B cell (primary cell): ENCODE measurements at regions not wholly inside any gene's neighbourhood (a gene's known extent, or its start where the extent isn't known, plus 50 kb on each side); places are given as distances from the start of the nearest gene placed in this dataset.

Experiments
- ATAC-seq: fragments of 200-7000 bp; cut with Tn5 transposase; one replicate; pipeline ENCODE4 v1.10.0; 2021; ENCODE audit warnings: low read depth, mild to moderate bottlenecking, moderate number of reproducible peaks, moderate library complexity
- CTCF ChIA-PET: fragments of 350-600 bp; sonication (Branson Sonifier 250); formaldehyde crosslinking; loops from one replicate; lab custom pipeline; 2021; ENCODE audit warnings: antibody characterized with exemption, inconsistent platforms; lab: Charles Lee
- POLR2A ChIA-PET: fragments of 350-600 bp; sonication (Branson Sonifier 250); formaldehyde crosslinking; loops from one replicate; lab custom pipeline; 2021; ENCODE audit warnings: antibody characterized with exemption; lab: Charles Lee
- DNase-seq: peaks from one replicate; pipeline ENCODE4 v3.0.0; 2013
- H2AFZ ChIP-seq: 2 replicates; pipeline ENCODE4 v1.6.1; 2012; ENCODE audit warnings: mild to moderate bottlenecking, low read depth, low read length; ENCODE audit not compliant: insufficient read depth, poor library complexity, severe bottlenecking
- H3K27ac ChIP-seq, 2 donors: 1 replicate in 1 of 2; 2 replicates in 1 of 2; pipeline ENCODE4 v1.5.1; 2012 to 2013; ENCODE audit warnings: low read length in 2 of 2, mild to moderate bottlenecking in 2 of 2, moderate library complexity in 1 of 2
- H3K27me3 ChIP-seq, 4 experiments: fragments of 200-600 bp in 1 of 4; sonication (generic) in 1 of 4; replicated peaks in 1 of 4; 1 replicate in 2 of 4; 2 replicates in 2 of 4; pipeline versions ENCODE4 v1.6.1 to v1.7.0; 2013 to 2016; ENCODE audit warnings: low read length in 3 of 4, mild to moderate bottlenecking in 2 of 4, mixed read lengths in 1 of 4, moderate library complexity in 1 of 4; ENCODE audit not compliant: insufficient read depth in 4 of 4, control insufficient read depth in 3 of 4; ENCODE audit errors: control extremely low read depth in 1 of 4
- H3K36me3 ChIP-seq, 2 experiments: replicated peaks in 1 of 2; 1 replicate in 1 of 2; 2 replicates in 1 of 2; pipeline versions ENCODE4 v1.6.1 to v1.7.1; 2013; ENCODE audit warnings: low read length in 1 of 2; ENCODE audit not compliant: insufficient read depth in 2 of 2, control insufficient read depth in 1 of 2; ENCODE audit errors: control extremely low read depth in 1 of 2, extremely low read depth in 1 of 2
- H3K4me1 ChIP-seq, 2 donors: fragments of 200-600 bp in 1 of 2; sonication (generic) in 1 of 2; 1 replicate in 1 of 2; 2 replicates in 1 of 2; pipeline versions ENCODE4 v1.5.1 to v1.6.1; 2013 to 2017; ENCODE audit warnings: low read length in 2 of 2; ENCODE audit not compliant: control insufficient read depth in 2 of 2, insufficient read depth in 2 of 2
- H3K4me2 ChIP-seq: replicated peaks from 2 replicates; pipeline ENCODE3; 2012; ENCODE audit warnings: mild to moderate bottlenecking, low read depth, low read length; ENCODE audit not compliant: poor library complexity, severe bottlenecking
- H3K4me3 ChIP-seq, 5 experiments: fragments of 200-600 bp in 1 of 5; sonication (generic) in 1 of 5; 1 replicate in 3 of 5; 2 replicates in 2 of 5; pipeline versions ENCODE4 v1.5.1 to v1.7.0; 2011 to 2016; ENCODE audit warnings: low read length in 4 of 5, mild to moderate bottlenecking in 4 of 5, low read depth in 2 of 5, control low read depth in 1 of 5, moderate library complexity in 1 of 5; ENCODE audit not compliant: insufficient read depth in 1 of 5; ENCODE audit errors: control extremely low read depth in 1 of 5, extremely low read depth in 1 of 5
- H3K79me2 ChIP-seq: fragments of 200-600 bp; sonication (generic); one replicate; pipeline ENCODE4 v1.6.0; 2016; ENCODE audit warnings: low read length; ENCODE audit not compliant: control insufficient read depth, insufficient read depth
- H3K9ac ChIP-seq: fragments of 200-600 bp; sonication (generic); 2 replicates; pipeline ENCODE4 v1.6.1; 2017; ENCODE audit warnings: mild to moderate bottlenecking, low read length, moderate library complexity
- H3K9me3 ChIP-seq, 3 donors: one replicate each; pipeline versions ENCODE4 v1.6.1 to v1.7.1; 2013; ENCODE audit warnings: low read length in 2 of 3; ENCODE audit not compliant: control insufficient read depth in 2 of 3, insufficient read depth in 1 of 3; ENCODE audit errors: control extremely low read depth in 1 of 3
- H4K20me1 ChIP-seq: 2 replicates; pipeline ENCODE4 v1.6.0; 2012; ENCODE audit warnings: mild to moderate bottlenecking, low read length; ENCODE audit not compliant: insufficient read depth, control insufficient read depth, poor library complexity, severe bottlenecking
- H3K27ac Mint-ChIP-seq: one replicate; pipeline ENCODE4 v1.8.0; 2021; ENCODE audit warnings: mixed read lengths
- H3K27me3 Mint-ChIP-seq: one replicate; pipeline ENCODE4 v1.8.0; 2021; ENCODE audit warnings: mixed read lengths
- H3K4me1 Mint-ChIP-seq: one replicate; pipeline ENCODE4 v1.8.0; 2021; ENCODE audit warnings: mixed read lengths
- H3K4me3 Mint-ChIP-seq: one replicate; pipeline ENCODE4 v1.8.0; 2021; ENCODE audit warnings: mixed read lengths
- H3K9me3 Mint-ChIP-seq: one replicate; pipeline ENCODE4 v1.8.0; 2022; ENCODE audit warnings: mixed read lengths; ENCODE audit not compliant: insufficient read depth
- CTCF ChIP-seq: fragments of 200-600 bp; IDR thresholded peaks from one replicate; pipeline ENCODE4 v1.8.0; 2022; ENCODE audit warnings: antibody characterized with exemption, mild to moderate bottlenecking
- EZH2 ChIP-seq: IDR thresholded peaks from 2 replicates; pipeline ENCODE4 v1.6.1; 2012; ENCODE audit warnings: borderline replicate concordance, low read depth, mild to moderate bottlenecking, moderate library complexity, low read length; ENCODE audit not compliant: insufficient read depth, poor library complexity, severe bottlenecking
- WGBS: methylation state at CpG from one replicate; pipeline ENCODE4 v1.1.5; 2013; ENCODE audit warnings: missing lambda C conversion rate; ENCODE audit not compliant: insufficient coverage; 5-methylcytosine and 5-hydroxymethylcytosine counted together
- intact Hi-C: fragments of 100-400 bp; cut with micrococcal nuclease; formaldehyde crosslinking; loops from one replicate; pipeline ENCODE4 v1.10.0; 2022

GRCh38 chr6:48614326-48614725, 503.3 kb upstream of the PTCHD4 start:
- H3K79me2 ChIP-seq, result no peaks in the 10 kb centered on the region
- CTCF ChIA-PET, result no interaction called here
- no peaks in the 10 kb centered on the region for H3K27me3 ChIP-seq
- no peak overlapping the region for H3K9ac ChIP-seq
- H3K4me3 Mint-ChIP-seq, result no peak overlapping the region
- H3K27me3 Mint-ChIP-seq, result no peaks in the 10 kb centered on the region
- H3K4me3 ChIP-seq, result no peak overlapping the region
- WGBS, result 97% methylated on average over 5 of the region's 5 CpGs
- ATAC-seq (no peak), DNase-seq (no peak)
- H3K4me1 Mint-ChIP-seq, result no peaks in the 10 kb centered on the region
- POLR2A ChIA-PET, result no interaction called here
- no peaks in the 10 kb centered on the region for H3K4me1 ChIP-seq
- H3K9me3 Mint-ChIP-seq, result peaks cover 11% of the 10 kb centered on the region
- no peaks in the 10 kb centered on the region for H4K20me1 ChIP-seq
- H2AFZ ChIP-seq, result no peak overlapping the region
- H3K27ac Mint-ChIP-seq, result no peak overlapping the region
- TF ChIP-seq CTCF, result no peak
- no peak overlapping the region for H3K4me2 ChIP-seq
- peaks cover 0 to 6% (median 0%) of the 10 kb centered on the region in 3 donors for H3K9me3 ChIP-seq
- intact Hi-C loops, result no loop called here
- no peak overlapping the region for H3K27ac ChIP-seq
- H3K36me3 ChIP-seq, result no peaks in the 10 kb centered on the region

- H3K36me3 ChIP-seq, result no peaks in the 10 kb centered on the region
- intact Hi-C loops, result no loop called here
- H3K4me3 Mint-ChIP-seq, result no peak overlapping the region
- H3K4me2 ChIP-seq, result no peak overlapping the region
- no peak overlapping the region for H3K4me3 ChIP-seq
- H3K9ac ChIP-seq, result no peak overlapping the region
- no peak overlapping the region for H3K27ac ChIP-seq
- H3K27me3 Mint-ChIP-seq, result no peaks in the 10 kb centered on the region
- no CpG with 5 or more reads among the region's 5 CpGs for WGBS
- no peaks in the 10 kb centered on the region for H3K4me1 ChIP-seq
- H4K20me1 ChIP-seq, result no peaks in the 10 kb centered on the region
- no peaks in the 10 kb centered on the region for H3K4me1 Mint-ChIP-seq
- ChIA-PET POLR2A (no interaction called here), CTCF (no interaction called here)
- no peaks in the 10 kb centered on the region for H3K27me3 ChIP-seq
- H3K9me3 Mint-ChIP-seq, result peaks cover 11% of the 10 kb centered on the region
- H3K9me3 ChIP-seq, result peaks cover 0 to 4% (median 0%) of the 10 kb centered on the region in 3 donors
- TF ChIP-seq CTCF, result no peak
- TF ChIP-seq EZH2, result no peak
- H3K27ac Mint-ChIP-seq, result no peak overlapping the region
- DNase-seq (no peak), ATAC-seq (no peak)
- no peak overlapping the region for H2AFZ ChIP-seq
- H3K79me2 ChIP-seq, result no peaks in the 10 kb centered on the region
Observed at GRCh38 chr6:48613231-48613949, 502.4 kb upstream of the PTCHD4 start.
